ENCODE measurements at regions not wholly inside any gene's neighbourhood (a gene's known extent, or its start where the extent isn't known, plus 50 kb on each side); places are given as distances from the start of the nearest gene placed in this dataset.

DNA sequence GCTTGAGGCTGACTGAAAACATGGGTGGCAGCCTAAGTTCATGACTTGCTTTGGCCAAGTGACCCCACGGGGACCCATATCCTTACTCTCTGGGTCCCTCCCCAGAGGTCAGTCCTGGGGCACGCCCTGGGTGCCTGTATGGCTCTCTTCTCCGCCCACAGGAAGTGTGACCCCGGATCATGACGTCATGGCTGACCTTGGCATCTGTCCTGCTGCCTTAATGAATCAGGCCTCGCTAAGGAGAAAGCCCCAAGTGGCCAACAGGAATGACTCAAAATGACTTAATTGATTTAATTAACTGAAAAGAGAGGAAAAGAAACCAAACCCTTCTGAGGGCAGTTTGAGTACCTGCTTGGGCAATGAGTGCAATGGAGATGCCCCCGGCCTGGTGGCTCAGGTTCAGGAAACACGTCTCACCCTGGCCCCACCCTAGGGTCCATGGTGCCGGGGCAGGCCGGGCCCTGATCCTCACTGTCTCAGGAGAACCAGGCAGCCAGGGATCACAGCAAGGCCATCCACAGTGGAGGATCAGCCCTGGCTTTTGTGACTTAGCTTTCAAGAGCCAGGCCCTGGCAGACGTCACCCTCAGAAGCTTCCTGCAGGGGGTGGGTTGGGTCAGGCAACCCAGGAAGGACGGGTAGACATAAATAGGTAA lies 112.0 kb downstream of the CYP26B1 start:
- no peak overlapping the region for H2AFZ ChIP-seq (ENCODE audit: low read length)
- ChIA-PET POLR2A (ENCODE audit: partially characterized antibody) (no interaction called here), CTCF (ENCODE audit: partially characterized antibody) (interaction anchor here (0.9 to 1.3 kb wide), 4 partner anchors 31 to 115 kb away, joined by 3 to 4 read pairs (median 4); no protein-coding TSS in a partner anchor)
- H3K79me2 ChIP-seq (ENCODE audit: control insufficient read depth in 1 of 2, insufficient read depth in 2 of 2, low read length in 2 of 2), result no peaks in the 10 kb centered on the region
- H4K91ac ChIP-seq (replicated peaks; ENCODE audit: insufficient read length, low read length), result no peak overlapping the region
- H3K14ac ChIP-seq (ENCODE audit: insufficient read length), result no peak overlapping the region
- no peaks in the 10 kb centered on the region for H3K79me1 ChIP-seq (ENCODE audit: low read depth, low read length)
- no peak overlapping the region for H3K4ac ChIP-seq (replicated peaks; ENCODE audit: insufficient read length, low read depth, low read length)
- no peaks in the 10 kb centered on the region for H4K20me1 ChIP-seq (replicated peaks in 1 of 2; ENCODE audit: control insufficient read depth in 1 of 2, insufficient read depth in 2 of 2, low read length in 2 of 2)
- H2BK5ac ChIP-seq (ENCODE audit: low read depth, low read length), result no peak overlapping the region
- H3K4me1 ChIP-seq (replicated peaks in 1 of 4; ENCODE audit: control insufficient read depth in 3 of 4, insufficient read depth in 4 of 4, low read length in 3 of 4), result peaks cover 0 to 3% (median 0%) of the 10 kb centered on the region in 4 experiments; a peak in 2 of 7 replicates
- H3K23me2 ChIP-seq (ENCODE audit: low read depth, low read length), result no peaks in the 10 kb centered on the region
- no peak overlapping the region for H3K27ac ChIP-seq (ENCODE audit: low read depth, low read length)
- FAIRE-seq (no peak), DNase-seq (ENCODE audit: low read depth in 1 of 2, low spot score in 2 of 2) (no peak)
- no peak overlapping the region for H2BK15ac ChIP-seq (ENCODE audit: low read length)
- H2AK5ac ChIP-seq (ENCODE audit: low read depth, low read length), result no peak overlapping the region
- no peak overlapping the region for H2BK120ac ChIP-seq (replicated peaks; ENCODE audit: low read depth, low read length)
- H2BK20ac ChIP-seq (ENCODE audit: low read length), result no peak overlapping the region
- no peak overlapping the region for H3K18ac ChIP-seq (ENCODE audit: extremely low read depth, low read length)
- WGBS, 2 experiments (ENCODE audit: extremely low coverage in 1 of 2, insufficient coverage in 1 of 2, insufficient read length in 1 of 2, insufficient replicate concordance in 2 of 2, low coverage in 1 of 2, low lambda C conversion rate in 2 of 2, missing lambda C conversion rate in 1 of 2), result 77% methylated on average over 12 of the region's 12 CpGs; no CpG with 5 or more reads in 1 of the 2 experiments
- H4K8ac ChIP-seq (ENCODE audit: extremely low read depth, insufficient read depth, low read length), result peak overlapping the region; percentile 1; the same call in 1 of the 2 replicates
- H3K9ac ChIP-seq (replicated peaks in 1 of 4; ENCODE audit: extremely low read depth in 1 of 4, low read depth in 3 of 4, low read length in 3 of 4), result no peak overlapping the region
- H3K4me3 ChIP-seq (ENCODE audit: extremely low read depth in 1 of 4, insufficient read depth in 2 of 4, low read depth in 3 of 4, low read length in 4 of 4), result no peak overlapping the region
- no peaks in the 10 kb centered on the region for H3K36me3 ChIP-seq (ENCODE audit: control insufficient read depth in 2 of 4, insufficient read depth in 4 of 4, low read length in 3 of 4)
- H2BK12ac ChIP-seq (ENCODE audit: low read depth, low read length), result no peak overlapping the region
- H3K9me3 ChIP-seq (ENCODE audit: insufficient read depth in 2 of 2, low read depth in 1 of 2, low read length in 1 of 2), result no peaks in the 10 kb centered on the region
- H3K23ac ChIP-seq (ENCODE audit: insufficient read length), result no peak overlapping the region
- H3K56ac ChIP-seq (replicated peaks; ENCODE audit: insufficient read length, low read depth, low read length), result no peak overlapping the region
- no peak overlapping the region for H3K4me2 ChIP-seq (ENCODE audit: insufficient read depth in 1 of 2, low read depth in 2 of 2, low read length in 2 of 2)
- no peak overlapping the region for H4K5ac ChIP-seq (ENCODE audit: insufficient read length, low read depth, low read length)
- H3K27me3 ChIP-seq (replicated peaks in 1 of 4; ENCODE audit: control insufficient read depth in 3 of 4, extremely low read depth in 1 of 4, insufficient read depth in 3 of 4, low read length in 3 of 4), result no peaks in the 10 kb centered on the region
- no peak for TF ChIP-seq SUZ12 (IDR thresholded peaks at IDR 0.05; ENCODE audit: low read length)
- TF ChIP-seq EP300 (IDR thresholded peaks at IDR 0.05; ENCODE audit: borderline replicate concordance in 1 of 2, low read depth in 2 of 2, low read length in 2 of 2), result no peak
- TF ChIP-seq HDAC6 (IDR thresholded peaks at IDR 0.05; ENCODE audit: low read depth, low read length), result no peak
- no peak for TF ChIP-seq TEAD4 (IDR thresholded peaks at IDR 0.05; ENCODE audit: low read depth, low read length)
- no peak for TF ChIP-seq CBX5 (IDR thresholded peaks at IDR 0.05; ENCODE audit: low read depth, low read length)
